NOMO-1 (cell line): ENCODE measurements at regions not wholly inside any gene's neighbourhood (a gene's known extent, or its start where the extent isn't known, plus 50 kb on each side); places are given as distances from the start of the nearest gene placed in this dataset.

ENCODE experiments used
- DNase-seq, 2 experiments: peaks; one replicate each; lab custom pipeline; 2025; ENCODE audit not compliant: unreplicated experiment in 2 of 2; lab: John Stamatoyannopoulos, UW

GRCh38 chr9:91063471-91063870, 261.9 kb downstream of the SYK start:
- no peak for DNase-seq

GRCh38 chr9:91065231-91066041, 263.8 kb downstream of the SYK start:
- no peak for DNase-seq

- no peak for DNase-seq
Measured at GRCh38 chr9:91066042-91066415, 264.4 kb downstream of the SYK start.

GRCh38 chr9:91066856-91067255, 265.2 kb downstream of the SYK start:
- no peak for DNase-seq

- no peak for DNase-seq
Measured at GRCh38 chr9:91067306-91067860, 265.8 kb downstream of the SYK start.

- peak in 1 of 2 experiments; percentile 1 for DNase-seq
Measured at GRCh38 chr9:91071184-91071990, 269.8 kb downstream of the SYK start.

- DNase-seq: no peak
Measured at GRCh38 chr9:91073049-91073810, 271.6 kb downstream of the SYK start.

GRCh38 chr9:91073811-91074771, 272.5 kb downstream of the SYK start:
- no peak for DNase-seq

GRCh38 chr9:91074866-91075265, 273.2 kb downstream of the SYK start:
- DNase-seq: no peak

GRCh38 chr9:91075279-91075678, 273.7 kb downstream of the SYK start:
- DNase-seq: no peak

GRCh38 chr9:91077624-91078368, 276.2 kb downstream of the SYK start:
- no peak for DNase-seq

- DNase-seq: no peak
Measured at GRCh38 chr9:91078369-91078695, 276.7 kb downstream of the SYK start.

GRCh38 chr9:91082731-91083130, 279.0 kb downstream of the AUH start:
- no peak for DNase-seq

- DNase-seq: no peak
Measured at GRCh38 chr9:91084896-91085516, 276.7 kb downstream of the AUH start.

- DNase-seq: peak; percentile 28 to 71
Measured at GRCh38 chr9:91085517-91086291, 276.0 kb downstream of the AUH start.

- peak in 1 of 2 experiments; percentile 1 for DNase-seq
Measured at GRCh38 chr9:91086657-91087461, 274.9 kb downstream of the AUH start.

- DNase-seq: no peak
Measured at GRCh38 chr9:91087462-91087759, 274.3 kb downstream of the AUH start.
